Renal cortex interstitium (tissue), 11 donors: ENCODE measurements at regions not wholly inside any gene's neighbourhood (a gene's known extent, or its start where the extent isn't known, plus 50 kb on each side); places are given as distances from the start of the nearest gene placed in this dataset.

Experiments used
- DNase-seq, 11 donors: peaks; one replicate each; pipeline ENCODE4 v3.0.0-alpha.2; 2013; ENCODE audit warnings: low read depth in 9 of 11, low spot score in 4 of 11; ENCODE audit errors: extremely low read depth in 1 of 11

DNA sequence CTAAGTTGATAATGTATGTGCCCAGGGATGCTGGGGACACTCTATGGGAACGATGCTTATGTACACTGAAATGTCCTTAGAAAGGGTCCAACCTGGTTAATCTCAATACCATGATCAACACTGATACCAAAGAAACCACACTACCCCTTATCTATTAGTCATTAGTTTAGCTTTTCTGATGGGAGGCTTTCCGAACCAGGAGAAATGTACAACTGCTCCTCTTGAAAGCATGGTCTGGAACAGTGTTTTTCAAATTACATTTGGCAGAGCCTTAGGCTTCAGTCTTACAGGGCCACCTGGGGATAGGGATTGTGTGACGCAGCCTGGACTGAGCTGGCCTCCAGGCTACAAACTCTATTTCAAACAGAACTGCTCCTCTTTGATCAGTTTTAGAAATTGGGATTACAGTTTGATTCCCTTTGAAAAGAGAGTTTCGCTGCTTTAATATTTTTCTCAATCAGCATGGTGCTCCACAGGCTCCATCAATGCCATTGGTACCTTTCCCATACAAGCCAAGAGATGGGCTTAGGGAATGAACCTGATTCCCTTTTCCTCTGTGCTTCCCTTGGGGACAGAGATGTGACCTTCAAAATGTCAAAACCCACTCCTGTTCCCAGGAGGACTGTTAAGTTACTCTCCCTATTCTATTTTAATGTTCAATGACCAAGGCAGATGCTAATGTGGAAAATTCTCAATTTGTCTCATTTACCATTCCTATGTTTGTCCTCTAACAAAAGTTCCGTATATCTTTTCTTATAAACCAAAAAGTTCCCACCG is 296.0 kb upstream of the ADAMTS9 start:
- no peak for DNase-seq

DNA sequence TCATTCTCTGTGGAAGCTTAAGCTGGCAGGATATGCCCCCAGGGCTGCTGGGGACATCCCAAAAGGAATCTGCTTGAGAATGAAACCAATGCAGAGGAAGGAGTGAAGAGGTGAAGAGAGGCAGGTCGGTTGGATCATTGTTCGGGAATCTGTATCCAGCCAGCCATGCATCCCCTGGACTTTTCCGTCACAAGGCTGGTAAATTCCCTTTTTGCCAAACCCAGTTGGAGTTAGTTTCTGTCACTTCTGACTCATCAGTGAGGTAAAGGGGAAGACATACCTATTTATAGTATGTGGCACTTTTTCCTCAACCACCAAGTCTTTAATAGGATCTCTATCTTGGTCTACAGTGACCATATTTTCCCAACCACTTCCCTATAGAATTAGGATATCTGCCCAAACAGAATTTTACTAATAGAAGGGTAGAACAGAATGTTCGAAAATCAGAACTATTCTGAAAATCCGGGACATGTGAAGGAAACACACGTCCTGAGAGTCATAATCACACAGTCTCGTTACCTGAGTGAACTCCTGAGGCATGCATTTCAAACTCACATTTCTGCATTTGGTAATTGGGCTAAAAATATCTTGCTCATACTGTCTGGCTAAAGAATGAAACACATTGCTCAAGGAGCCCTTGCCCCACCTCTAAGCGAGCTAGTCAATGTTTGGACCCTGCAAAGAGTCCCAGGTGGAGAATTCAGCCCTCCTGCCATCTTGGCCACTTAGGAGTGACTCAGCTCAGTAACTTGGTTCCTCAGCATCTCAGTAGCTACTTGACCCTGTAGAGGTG is 289.7 kb upstream of the ADAMTS9 start:
- DNase-seq = no peak

- DNase-seq = no peak
Observed at GRCh38 chr3:64976456-64976855, 288.7 kb upstream of the ADAMTS9 start.

GRCh38 chr3:64975147-64975546 is 287.3 kb upstream of the ADAMTS9 start:
- DNase-seq = no peak

DNA sequence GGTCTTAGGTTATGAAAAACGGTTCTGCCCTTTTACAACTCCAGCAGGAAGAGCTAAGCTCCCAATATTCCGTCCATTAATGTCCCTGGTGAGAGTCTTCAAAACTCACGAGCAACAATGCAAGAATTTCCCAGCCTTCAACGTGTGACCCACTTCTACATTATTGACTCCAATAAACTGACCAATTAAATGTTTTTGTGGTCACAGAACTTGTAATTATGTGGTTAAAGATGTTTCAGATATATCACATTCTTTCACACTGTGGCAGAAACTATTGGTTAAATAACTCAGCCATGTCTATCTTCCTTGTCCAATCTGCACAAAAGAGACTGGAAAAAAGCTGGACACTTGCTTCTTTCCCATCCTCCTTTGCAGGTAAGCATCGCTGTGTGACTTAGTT is 286.6 kb upstream of the ADAMTS9 start:
- DNase-seq = no peak

DNA sequence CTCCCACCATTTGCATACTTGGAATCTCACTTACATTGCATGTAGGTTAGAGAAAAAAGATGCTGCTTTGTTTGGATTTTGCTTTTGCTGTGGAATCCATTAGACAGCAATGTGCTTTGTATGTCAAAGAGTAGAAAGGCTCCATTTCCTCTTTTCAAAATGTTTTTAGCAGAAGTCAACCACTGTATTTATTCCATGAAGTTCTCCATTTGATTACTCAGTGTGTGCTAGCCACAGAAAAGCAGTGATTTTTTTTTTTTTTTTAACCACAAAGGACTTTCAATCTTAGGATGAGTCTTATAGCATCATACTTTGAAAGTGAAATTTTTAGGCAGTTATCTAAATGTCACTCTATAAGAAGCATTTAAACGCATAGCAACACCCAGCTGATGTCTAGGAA is 285.0 kb upstream of the ADAMTS9 start:
- no peak for DNase-seq

DNA sequence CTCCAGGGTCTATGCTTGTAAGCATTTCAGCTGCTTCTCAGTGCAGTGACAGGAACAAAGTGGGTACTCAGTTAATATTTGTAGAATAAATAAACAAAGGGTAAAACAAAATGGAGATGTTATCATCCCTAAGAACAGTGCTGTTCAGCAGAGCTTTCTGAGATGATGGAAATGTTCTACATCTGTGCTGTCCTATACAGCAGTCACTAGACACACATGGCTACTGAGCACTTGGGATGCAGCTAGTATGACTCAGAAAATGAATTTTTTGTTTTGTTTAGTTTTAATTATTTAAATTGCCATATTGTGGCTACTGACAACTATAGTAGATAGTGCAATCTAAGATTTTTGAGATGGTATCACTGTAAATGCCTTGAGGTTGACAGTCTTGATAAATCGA is 283.8 kb upstream of the ADAMTS9 start:
- no peak for DNase-seq

DNA sequence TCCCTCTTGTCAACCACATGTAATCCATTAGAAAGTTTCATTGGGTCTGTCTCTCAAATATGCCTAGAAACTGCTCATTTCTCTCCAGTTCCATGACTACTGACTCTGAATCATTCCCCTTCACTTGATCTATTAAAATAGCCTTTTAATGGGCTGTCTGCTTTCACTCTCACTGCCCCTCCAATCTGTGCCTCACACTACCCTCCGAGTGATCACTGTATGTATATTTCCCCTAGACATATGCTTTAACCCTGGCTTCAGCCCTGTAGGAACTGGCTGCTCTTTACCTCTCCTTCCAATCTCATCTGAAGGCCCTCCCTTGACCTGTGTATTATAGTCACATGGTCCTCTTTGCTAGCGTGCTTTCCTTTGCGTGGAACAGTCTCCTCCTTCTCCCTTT is 282.8 kb upstream of the ADAMTS9 start:
- DNase-seq = no peak

- DNase-seq = no peak
Observed at GRCh38 chr3:64961301-64961700, 273.5 kb upstream of the ADAMTS9 start.

DNA sequence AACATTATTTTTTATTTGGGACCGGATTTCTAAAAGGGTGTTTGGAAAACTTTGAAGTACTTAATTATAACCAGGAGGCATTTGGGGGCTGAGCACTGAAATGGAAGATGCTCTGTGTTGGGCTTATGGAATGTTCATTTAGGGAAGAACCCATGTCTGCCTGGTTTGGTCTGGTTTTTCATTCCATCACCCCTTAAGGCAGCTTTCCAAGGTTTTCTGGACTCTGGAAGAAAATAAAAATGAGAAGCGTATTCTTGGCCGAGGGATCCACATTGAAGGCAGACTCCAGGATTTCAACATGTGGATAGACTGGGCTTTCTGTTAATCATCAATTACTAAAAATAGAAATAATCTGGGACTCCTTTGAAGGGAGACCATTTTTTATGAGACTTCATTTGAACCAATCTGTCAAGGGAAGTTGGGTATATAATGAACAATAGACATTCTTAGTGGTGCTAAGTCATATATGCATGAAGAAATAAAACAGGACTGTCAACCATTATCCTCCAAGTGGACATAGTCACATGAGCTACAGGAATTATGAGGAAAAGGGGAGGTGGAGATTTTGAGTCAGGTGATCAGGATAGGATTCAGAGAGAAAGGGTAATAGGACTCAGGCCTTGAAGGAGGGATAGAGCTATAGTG is 270.5 kb upstream of the ADAMTS9 start:
- no peak for DNase-seq

- no peak for DNase-seq
Observed at GRCh38 chr3:64957408-64958198, 269.8 kb upstream of the ADAMTS9 start.

- no peak for DNase-seq
Observed at GRCh38 chr3:64956711-64957325, 269.0 kb upstream of the ADAMTS9 start.

- peak in 1 of 11 donors; percentile 27 for DNase-seq
Observed at GRCh38 chr3:64954995-64955636, 267.3 kb upstream of the ADAMTS9 start.

DNA sequence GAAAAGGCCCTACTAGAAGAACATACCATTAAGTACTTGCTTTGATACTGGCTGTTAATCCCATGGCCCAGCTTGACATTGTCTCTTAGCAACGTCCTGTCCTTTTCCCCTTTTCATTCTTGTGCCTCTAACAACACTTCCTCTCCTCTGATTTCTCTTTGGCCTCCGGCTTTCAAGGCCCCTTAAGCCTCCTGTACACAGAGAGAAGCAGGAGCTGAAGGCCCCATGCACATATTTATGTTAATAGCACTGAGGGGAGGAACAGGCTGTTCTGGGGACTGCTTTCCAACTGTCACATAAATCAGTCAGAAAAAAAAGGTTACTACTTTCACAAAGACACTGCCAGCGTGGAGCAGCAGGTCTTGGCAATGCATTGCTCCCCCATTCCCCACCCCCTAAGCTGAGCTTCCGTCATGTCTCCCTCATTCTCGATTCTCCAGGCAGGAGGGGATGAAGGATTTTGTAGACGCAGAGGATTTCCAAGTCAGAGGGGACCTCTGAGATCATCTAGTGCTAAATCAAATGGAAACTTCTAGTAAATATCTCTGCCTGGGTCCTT is 257.4 kb upstream of the ADAMTS9 start:
- DNase-seq = peak; percentile 50 to 84 (median 71)

- DNase-seq = no peak
Observed at GRCh38 chr3:64943866-64944265, 256.1 kb upstream of the ADAMTS9 start.

GRCh38 chr3:64940596-64941348 is 253.0 kb upstream of the ADAMTS9 start:
- no peak for DNase-seq

DNA sequence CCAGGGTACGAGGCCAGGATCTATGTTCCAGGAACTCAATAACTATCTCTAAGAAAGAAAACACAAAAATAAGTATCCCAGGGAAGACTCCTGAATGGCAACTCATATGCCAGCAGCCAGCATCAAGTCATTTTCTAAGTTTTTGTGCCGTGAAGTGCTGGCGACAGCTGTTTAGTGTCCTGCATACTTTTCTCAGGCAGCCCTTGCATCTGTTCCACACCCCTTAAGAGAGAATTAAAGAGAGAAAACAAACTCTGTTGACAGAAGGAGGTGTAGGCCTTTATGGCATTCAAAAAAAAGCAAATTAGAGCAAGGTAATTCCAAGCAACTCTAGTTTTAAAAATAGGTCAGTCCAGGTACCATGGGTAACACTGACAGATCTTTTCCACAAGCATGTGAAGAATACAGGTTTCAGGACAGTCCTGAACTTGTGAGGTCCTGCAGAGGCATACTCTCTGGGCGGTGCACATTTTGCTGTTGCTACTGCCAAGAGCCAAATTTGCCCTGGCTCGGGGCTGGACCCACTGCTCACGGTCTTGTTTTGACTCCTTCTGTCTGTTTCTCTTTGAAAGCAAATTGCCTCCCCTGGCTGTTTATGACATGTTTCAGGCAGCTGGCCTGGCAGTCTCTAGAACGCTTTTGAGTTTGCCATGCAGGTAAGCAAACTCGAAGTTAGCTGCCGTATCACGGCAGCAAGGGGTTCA is 252.1 kb upstream of the ADAMTS9 start:
- DNase-seq = no peak
